Posterior cingulate gyrus (tissue), 11 donors: ENCODE measurements at regions not wholly inside any gene's neighbourhood (a gene's known extent, or its start where the extent isn't known, plus 50 kb on each side); places are given as distances from the start of the nearest gene placed in this dataset.
"Not testable (repeated sequence)": the region's sequence is repeated elsewhere in the genome, so short reads cannot be mapped to it uniquely, and the experiment has no call there.

Experiments used
- DNase-seq, 10 donors: peaks; one replicate each; pipeline versions ENCODE4 v3.0.0 to v3.0.0-alpha.2; 2020 to 2021; ENCODE audit warnings: mixed read lengths in 3 of 10
- intact Hi-C: fragments of 100-400 bp; cut with DNase I; formaldehyde crosslinking; loops from one replicate; pipeline ENCODE4 v1.15.1; 2023

DNA sequence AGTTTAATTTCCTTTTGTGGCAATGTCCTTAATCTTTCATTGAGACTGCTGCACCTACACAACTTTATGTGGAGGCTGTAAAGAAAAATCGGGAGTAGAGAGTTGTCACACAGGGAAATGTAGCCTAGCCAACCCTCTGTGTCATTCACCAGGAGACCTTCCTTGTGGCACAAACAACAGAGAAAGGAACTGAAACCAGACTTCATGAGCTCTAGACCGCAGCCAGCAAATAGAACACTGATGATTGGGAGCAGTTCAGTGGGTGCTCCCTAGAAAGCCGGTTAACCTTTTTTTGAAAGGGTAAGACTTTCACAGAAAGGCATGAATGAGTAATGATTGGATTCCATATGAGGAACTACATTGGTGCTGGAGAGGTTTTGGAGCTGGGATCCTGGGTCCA is 1752.4 kb upstream of the CELF4 start:
- intact Hi-C loops: no loop called here

DNA sequence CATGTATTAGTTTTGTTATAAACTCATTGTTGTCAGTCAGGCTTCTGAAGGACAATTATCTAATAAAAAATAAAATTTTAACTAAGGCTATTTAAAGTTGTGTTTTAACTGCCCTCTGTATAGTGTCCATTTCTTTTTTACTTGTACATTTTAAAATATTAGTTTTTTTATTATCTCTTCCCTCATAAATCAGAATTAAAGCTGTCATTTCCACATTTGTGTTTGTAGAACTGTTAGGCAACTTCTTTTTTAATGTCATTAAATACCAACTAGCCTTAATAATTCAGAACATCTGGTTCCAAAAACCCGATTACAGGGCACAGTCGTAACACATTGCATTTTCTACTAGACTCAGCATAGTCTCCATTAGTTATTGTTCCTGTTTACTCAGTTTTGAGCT is 1749.0 kb upstream of the CELF4 start:
- intact Hi-C loops: no loop called here
- DNase-seq: no peak

More for the DNA sequence above, 1752.4 kb upstream of the CELF4 start:
- DNase-seq: no peak

- intact Hi-C loops: no loop called here
- DNase-seq: no peak
Measured at GRCh38 chr18:39313992-39314391, 1748.4 kb upstream of the CELF4 start.

GRCh38 chr18:39311111-39311712 is 1745.6 kb upstream of the CELF4 start:
- DNase-seq: no peak
- intact Hi-C loops: no loop called here

DNA sequence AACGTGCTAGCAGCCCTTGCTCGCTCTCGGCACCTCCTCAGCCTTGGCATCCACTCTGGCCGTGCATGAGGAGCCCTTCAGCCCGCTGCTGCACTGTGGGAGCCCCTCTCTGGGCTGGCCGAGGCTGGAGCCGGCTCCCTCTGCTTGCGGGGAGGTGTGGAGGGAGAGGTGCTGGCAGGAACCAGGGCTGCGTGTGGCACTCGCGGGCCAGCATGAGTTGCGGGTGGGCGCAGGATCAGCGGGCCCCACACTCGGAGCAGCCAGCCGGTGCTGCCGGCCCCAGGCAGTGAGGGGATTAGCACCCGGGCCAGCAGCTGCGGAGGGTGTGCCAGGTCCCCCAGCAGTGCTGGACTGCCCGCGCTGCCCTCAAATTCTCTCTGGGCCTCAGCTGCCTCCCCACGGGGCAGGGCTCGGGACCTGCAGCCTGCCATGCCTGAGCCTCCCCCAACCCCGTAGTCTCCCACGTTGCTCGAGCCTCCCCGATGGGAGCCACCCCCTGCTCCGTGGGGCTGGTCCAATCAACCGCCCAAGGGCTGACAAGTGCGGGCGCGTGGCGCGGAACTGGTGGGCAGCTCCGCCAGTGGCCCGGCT is 1743.4 kb upstream of the CELF4 start:
- peak in 2 of 10 donors; percentile 77 to 78 for DNase-seq
- intact Hi-C loops: not testable (repeated sequence)

DNA sequence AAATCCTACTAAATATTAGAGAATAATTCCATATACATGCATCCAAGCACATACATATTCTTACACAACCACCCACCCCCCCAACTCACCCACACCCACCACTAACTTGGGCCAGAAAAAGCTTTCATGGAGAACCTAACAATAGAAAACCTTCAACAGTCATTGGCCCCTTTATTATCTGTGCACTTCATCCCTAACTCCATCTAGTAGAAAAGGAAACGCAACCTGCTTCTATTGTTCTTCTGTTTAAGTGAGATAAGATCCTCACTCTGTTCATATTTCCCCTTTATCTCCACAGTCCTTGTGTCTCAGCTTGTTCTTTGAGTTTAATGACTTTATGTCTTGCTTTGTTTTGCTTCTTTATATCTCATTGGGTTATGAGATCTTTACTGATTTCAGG is 1740.2 kb upstream of the CELF4 start:
- no peak for DNase-seq
- intact Hi-C loops: no loop called here

GRCh38 chr18:39302481-39302880 is 1736.9 kb upstream of the CELF4 start:
- DNase-seq: no peak
- intact Hi-C loops: no loop called here

DNA sequence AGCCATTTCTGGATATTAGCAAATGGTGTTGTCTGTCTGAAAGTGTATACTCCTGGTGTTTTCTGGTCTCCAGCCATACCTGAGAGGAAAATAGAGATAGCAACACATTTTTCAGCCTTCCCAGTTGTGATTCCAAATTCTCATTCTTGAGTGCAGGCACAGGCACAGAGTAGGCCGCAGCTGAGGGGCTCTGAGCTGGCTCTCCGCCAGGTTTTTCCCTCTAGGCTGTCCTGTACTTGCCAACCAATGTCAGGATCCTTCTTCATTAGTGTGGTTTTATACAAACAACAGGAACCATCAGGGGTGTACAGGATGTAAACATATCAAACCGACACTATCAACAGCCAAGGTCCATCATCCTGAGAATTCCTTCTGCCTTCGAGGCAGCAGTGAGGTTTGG is 1733.6 kb upstream of the CELF4 start:
- intact Hi-C loops: no loop called here

GRCh38 chr18:39297225-39297624 is 1731.6 kb upstream of the CELF4 start:
- DNase-seq: no peak
- intact Hi-C loops: no loop called here

More for the DNA sequence above, 1733.6 kb upstream of the CELF4 start:
- DNase-seq: peak in 1 of 10 donors; percentile 69

- peak in 1 of 10 donors; percentile 65 for DNase-seq
- intact Hi-C loops: no loop called here
Measured at GRCh38 chr18:39296293-39296888, 1730.8 kb upstream of the CELF4 start.

DNA sequence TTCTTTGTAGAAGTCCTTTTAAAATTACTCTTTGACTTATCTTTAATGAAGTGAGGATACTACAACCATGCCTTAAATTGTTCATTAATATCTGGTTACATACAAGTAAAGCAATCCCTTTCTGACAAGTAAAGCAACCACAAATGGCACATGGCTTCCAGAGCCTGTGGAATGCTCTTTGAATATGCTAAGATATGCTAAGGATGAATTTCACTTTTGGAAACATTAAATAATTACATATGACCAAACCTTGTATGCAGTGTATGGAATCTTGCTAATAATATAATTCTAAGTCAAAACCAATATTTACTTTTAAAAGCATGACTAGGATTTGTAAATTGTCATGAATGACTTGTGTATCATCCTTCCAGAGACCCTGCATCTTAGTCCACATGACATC is 1711.2 kb upstream of the CELF4 start:
- no peak for DNase-seq
- intact Hi-C loops: no loop called here

GRCh38 chr18:39274535-39274934 is 1708.9 kb upstream of the CELF4 start:
- intact Hi-C loops: no loop called here
- DNase-seq: no peak

DNA sequence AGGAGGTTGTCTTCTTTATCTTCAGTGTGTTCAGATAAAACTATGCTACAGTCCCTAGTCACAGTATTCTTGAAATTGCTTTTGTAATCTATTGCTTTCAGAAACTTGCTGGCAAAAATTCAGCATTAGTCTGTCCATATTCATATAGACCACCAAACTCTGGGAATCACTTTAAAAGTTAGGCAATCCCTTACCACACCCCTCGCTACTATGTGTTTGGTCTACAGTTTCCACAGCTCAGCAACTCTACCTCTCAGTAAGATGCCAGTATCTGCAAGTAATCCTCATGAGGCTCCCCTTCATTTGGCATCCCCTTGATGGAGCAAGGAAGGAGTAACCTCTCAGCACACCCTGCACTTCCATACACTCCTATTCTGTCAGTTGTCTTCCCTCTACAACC is 1706.6 kb upstream of the CELF4 start:
- intact Hi-C loops: no loop called here
- DNase-seq: no peak

- no peak for DNase-seq
- intact Hi-C loops: no loop called here
Measured at GRCh38 chr18:39271654-39272053, 1706.1 kb upstream of the CELF4 start.

DNA sequence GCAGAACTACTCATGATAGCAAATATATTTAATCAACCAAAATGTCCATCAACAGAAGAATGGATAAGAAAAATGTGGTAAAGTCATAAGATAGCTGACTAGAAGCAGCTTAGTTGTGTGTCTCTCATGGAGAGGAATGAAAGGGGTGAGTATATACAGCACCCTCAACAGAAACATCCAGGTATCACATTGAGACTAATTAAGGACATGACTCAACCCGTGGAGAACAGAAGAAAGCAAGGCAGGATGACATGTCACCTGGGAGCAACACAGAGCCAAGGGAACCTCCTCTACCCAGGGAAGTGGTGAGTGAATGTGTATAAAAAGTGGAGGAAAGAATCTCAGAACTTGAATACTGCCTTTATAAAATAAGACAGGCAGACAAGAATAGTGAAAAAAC is 1695.0 kb upstream of the CELF4 start:
- intact Hi-C loops: loop anchor here (10.0 kb wide), 1 partner anchor 56 kb away; no protein-coding TSS in a partner anchor
- DNase-seq: no peak

DNA sequence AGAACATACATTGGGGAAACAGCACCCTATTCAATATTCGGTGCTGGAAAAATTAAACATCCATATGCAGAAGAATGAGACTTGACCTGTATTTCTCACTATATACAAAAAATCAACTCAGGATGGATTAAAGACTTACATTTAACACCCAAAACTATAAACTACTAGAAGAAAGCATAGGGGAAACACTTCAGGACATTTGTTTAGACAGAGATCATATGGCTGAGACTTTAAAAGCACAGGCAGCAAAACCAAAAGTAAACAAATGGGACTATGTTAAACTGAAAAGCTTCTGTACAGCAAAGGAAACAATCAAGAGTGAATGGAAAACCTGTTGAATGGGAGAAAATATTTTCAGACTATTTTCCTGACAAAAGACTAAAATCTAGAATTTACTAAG is 1694.1 kb upstream of the CELF4 start:
- DNase-seq: no peak
- intact Hi-C loops: loop anchor here (10.0 kb wide), 1 partner anchor 55 kb away; no protein-coding TSS in a partner anchor

GRCh38 chr18:39244242-39244641 is 1678.6 kb upstream of the CELF4 start:
- DNase-seq: no peak
- intact Hi-C loops: no loop called here

DNA sequence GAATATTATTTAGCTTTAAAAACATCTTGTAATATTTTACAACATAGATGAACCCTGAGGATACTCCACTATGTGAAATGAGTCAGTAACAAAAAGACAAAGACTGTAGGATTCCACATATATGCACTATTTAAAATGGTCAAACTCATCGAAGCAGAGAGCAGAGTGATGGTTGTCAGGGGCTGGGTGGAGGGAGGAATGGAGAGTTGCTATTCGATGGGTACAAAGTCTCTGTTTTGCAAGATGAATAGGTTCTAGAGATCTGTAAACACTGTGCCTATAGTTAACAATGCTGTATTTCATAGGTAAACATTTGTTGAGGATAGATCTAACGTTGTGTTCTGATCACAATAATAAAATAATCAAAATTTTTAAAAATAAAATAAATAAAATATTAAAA is 1675.9 kb upstream of the CELF4 start:
- DNase-seq: no peak

GRCh38 chr18:39238981-39239660 is 1673.5 kb upstream of the CELF4 start:
- intact Hi-C loops: no loop called here

More for the DNA sequence above, 1675.9 kb upstream of the CELF4 start:
- intact Hi-C loops: no loop called here

GRCh38 chr18:39235118-39235719 is 1669.6 kb upstream of the CELF4 start:
- peak in 2 of 10 donors; percentile 78 to 81 for DNase-seq
- intact Hi-C loops: no loop called here

More at GRCh38 chr18:39238981-39239660, 1673.5 kb upstream of the CELF4 start:
- DNase-seq: peak in 2 of 10 donors; percentile 4 to 65

GRCh38 chr18:39232937-39233336 is 1667.3 kb upstream of the CELF4 start:
- peak in 2 of 10 donors; percentile 74 to 81 for DNase-seq
- intact Hi-C loops: no loop called here
